ENCODE measurements at regions not wholly inside any gene's neighbourhood (a gene's known extent, or its start where the extent isn't known, plus 50 kb on each side); places are given as distances from the start of the nearest gene placed in this dataset.
"Not testable (repeated sequence)": the region's sequence is repeated elsewhere in the genome, so short reads cannot be mapped to it uniquely, and the experiment has no call there.

DNA sequence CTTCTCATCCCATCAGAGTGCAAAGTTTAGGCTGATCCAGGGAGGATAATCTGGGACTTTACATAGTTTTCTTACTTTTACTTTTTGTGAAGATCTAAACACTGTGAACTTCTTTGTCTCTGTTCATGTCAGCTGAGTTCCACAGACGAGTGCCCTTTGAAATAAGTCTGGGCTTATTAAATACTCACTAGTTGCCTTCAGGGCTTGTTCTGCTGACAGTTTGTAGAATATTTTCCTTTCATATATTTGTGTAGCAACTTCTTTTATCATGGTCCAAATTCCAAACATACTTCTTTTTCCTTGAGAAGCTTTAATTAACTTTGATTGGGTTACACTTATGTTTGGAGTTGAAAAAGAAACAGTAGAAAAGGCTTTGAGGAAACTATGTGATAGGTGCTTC is 109.6 kb downstream of the SH2D1A start (continued):
- TF ChIP-seq JUN (IDR thresholded peaks at IDR 0.05; ENCODE audit: low read depth, low read length) (no peak), TCF12 (IDR thresholded peaks at IDR 0.05; ENCODE audit: low read depth, low read length) (no peak)

DNA sequence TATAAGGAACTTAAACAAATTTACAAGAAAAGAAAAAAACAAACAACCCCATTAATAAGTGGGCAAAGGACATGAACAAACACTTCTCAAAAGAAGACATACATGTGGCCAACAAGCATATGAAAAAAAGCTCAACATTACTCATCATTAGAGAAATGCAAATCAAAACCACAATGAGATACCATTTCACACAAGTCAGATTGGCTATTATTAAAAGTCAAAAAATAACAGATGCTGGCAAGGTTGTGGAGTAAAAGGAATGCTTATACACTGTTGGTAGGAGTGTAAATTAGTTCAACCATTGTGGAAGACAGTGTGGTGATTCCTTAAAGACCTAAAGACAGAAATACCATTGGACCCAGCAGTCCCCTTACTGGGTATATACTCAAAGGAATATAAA is 113.5 kb downstream of the SH2D1A start:
- H4K5ac ChIP-seq (ENCODE audit: insufficient read length, low read depth, low read length); H3K4me2 ChIP-seq (ENCODE audit: insufficient read depth in 1 of 2, low read depth in 2 of 2, low read length in 2 of 2); H3K4ac ChIP-seq (replicated peaks; ENCODE audit: insufficient read length, low read depth, low read length); H3K27ac ChIP-seq (ENCODE audit: low read depth, low read length); H3K9me3 ChIP-seq (ENCODE audit: insufficient read depth in 2 of 2, low read depth in 1 of 2, low read length in 1 of 2); H3K56ac ChIP-seq (replicated peaks; ENCODE audit: insufficient read length, low read depth, low read length); H2BK20ac ChIP-seq (ENCODE audit: low read length); H4K91ac ChIP-seq (replicated peaks; ENCODE audit: insufficient read length, low read length); H3K23me2 ChIP-seq (ENCODE audit: low read depth, low read length); H2BK12ac ChIP-seq (ENCODE audit: low read depth, low read length); H3K79me1 ChIP-seq (ENCODE audit: low read depth, low read length); H2AK5ac ChIP-seq (ENCODE audit: low read depth, low read length); H3K4me3 ChIP-seq (ENCODE audit: extremely low read depth in 1 of 4, insufficient read depth in 2 of 4, low read depth in 3 of 4, low read length in 4 of 4); H3K36me3 ChIP-seq (ENCODE audit: control insufficient read depth in 2 of 4, insufficient read depth in 4 of 4, low read length in 3 of 4); H3K79me2 ChIP-seq (ENCODE audit: control insufficient read depth in 1 of 2, insufficient read depth in 2 of 2, low read length in 2 of 2); H3K14ac ChIP-seq (ENCODE audit: insufficient read length); POLR2A ChIA-PET (ENCODE audit: partially characterized antibody); H2BK5ac ChIP-seq (ENCODE audit: low read depth, low read length); H4K8ac ChIP-seq (ENCODE audit: extremely low read depth, insufficient read depth, low read length); CTCF ChIA-PET (ENCODE audit: partially characterized antibody); H2BK120ac ChIP-seq (replicated peaks; ENCODE audit: low read depth, low read length); H3K18ac ChIP-seq (ENCODE audit: extremely low read depth, low read length); H3K9ac ChIP-seq (replicated peaks in 1 of 4; ENCODE audit: extremely low read depth in 1 of 4, low read depth in 3 of 4, low read length in 3 of 4); H3K4me1 ChIP-seq (replicated peaks in 1 of 4; ENCODE audit: control insufficient read depth in 3 of 4, insufficient read depth in 4 of 4, low read length in 3 of 4); H2BK15ac ChIP-seq (ENCODE audit: low read length); FAIRE-seq; DNase-seq (ENCODE audit: low read depth in 1 of 2, low spot score in 2 of 2); H3K23ac ChIP-seq (ENCODE audit: insufficient read length); H4K20me1 ChIP-seq (replicated peaks in 1 of 2; ENCODE audit: control insufficient read depth in 1 of 2, insufficient read depth in 2 of 2, low read length in 2 of 2); H3K27me3 ChIP-seq (replicated peaks in 1 of 4; ENCODE audit: control insufficient read depth in 3 of 4, extremely low read depth in 1 of 4, insufficient read depth in 3 of 4, low read length in 3 of 4); H2AFZ ChIP-seq (ENCODE audit: low read length): not testable (repeated sequence)

Data from H1 (cell line).